Peyer's patch (tissue), 4 donors: ENCODE measurements at regions not wholly inside any gene's neighbourhood (a gene's known extent, or its start where the extent isn't known, plus 50 kb on each side); places are given as distances from the start of the nearest gene placed in this dataset.

ENCODE experiments used
- CTCF ChIP-seq, 6 experiments: fragments of 450-650 bp in 4 of 6; fragments of 200-600 bp in 2 of 6; sonication (generic) in 1 of 6; IDR thresholded peaks; one replicate each; pipeline ENCODE4 v1.5.1; 2017 to 2019; ENCODE audit warnings: antibody characterized with exemption in 6 of 6, mild to moderate bottlenecking in 3 of 6, moderate library complexity in 1 of 6
- POLR2A ChIP-seq, 2 donors: fragments of 450-650 bp; IDR thresholded peaks; one replicate each; pipeline ENCODE4 v1.5.1; 2017; ENCODE audit warnings: antibody characterized with exemption in 2 of 2, mild to moderate bottlenecking in 2 of 2, moderate library complexity in 2 of 2

GRCh38 chr15:79535536-79535935 lies 103.4 kb downstream of the MINAR1 start:
- TF ChIP-seq CTCF (IDR thresholded peaks at IDR 0.05) (no peak), POLR2A (IDR thresholded peaks at IDR 0.05) (no peak)
